IMR-90 (cell line): ENCODE measurements at regions not wholly inside any gene's neighbourhood (a gene's known extent, or its start where the extent isn't known, plus 50 kb on each side); places are given as distances from the start of the nearest gene placed in this dataset.
A peak's percentile ranks its signal among the peaks of the same experiment; 100 is the strongest.

Experiments used
- ATAC-seq: fragments of 200-7000 bp; cut with Tn5 transposase; 2 replicates; pipeline ENCODE4 v1.9.1; 2020; ENCODE audit warnings: low read depth, mild to moderate bottlenecking, moderate library complexity
- BruUV-seq: library from RNA; stranded (reverse); fragments of 400-500 nt; replicated peaks from 2 replicates; lab custom pipeline; 2021; lab: Mats Ljungman, UMichigan
- CTCF ChIA-PET: fragments of 300-600 bp; formaldehyde crosslinking; extraction: SDS; loops from one replicate; lab custom pipeline; 2021; ENCODE audit warnings: antibody characterized with exemption; lab: Yijun Ruan, JAX
- POLR2A ChIA-PET: fragments of 300-600 bp; sonication (Branson Sonifier 250); formaldehyde crosslinking; loops from one replicate; lab custom pipeline; 2022; ENCODE audit warnings: antibody characterized with exemption; ENCODE audit not compliant: unreplicated experiment; lab: Charles Lee
- DNase-seq: peaks from one replicate; pipeline ENCODE4 v3.0.0; 2013
- H2AFZ ChIP-seq: replicated peaks from 2 replicates; pipeline ENCODE3; 2013; ENCODE audit warnings: low read length, mild to moderate bottlenecking; ENCODE audit not compliant: poor library complexity
- H2AK5ac ChIP-seq: 2 replicates; pipeline ENCODE4 v1.6.1; 2013; ENCODE audit warnings: low read depth, low read length, inconsistent platforms
- H2AK9ac ChIP-seq: replicated peaks from 2 replicates; pipeline ENCODE3; 2013; ENCODE audit warnings: mild to moderate bottlenecking, low read depth, low read length, moderate library complexity; ENCODE audit not compliant: poor library complexity
- H2BK120ac ChIP-seq: 2 replicates; pipeline ENCODE4 v1.6.1; 2013; ENCODE audit warnings: low read depth, low read length, inconsistent platforms
- H2BK15ac ChIP-seq: 3 replicates; pipeline ENCODE4 v1.6.1; 2013; ENCODE audit warnings: low read depth, low read length, inconsistent platforms
- H2BK20ac ChIP-seq: 2 replicates; pipeline ENCODE4 v1.6.1; 2013; ENCODE audit warnings: low read depth, mild to moderate bottlenecking, inconsistent platforms, low read length, moderate library complexity
- H2BK5ac ChIP-seq: 2 replicates; pipeline ENCODE4 v1.6.1; 2013; ENCODE audit warnings: mild to moderate bottlenecking, low read depth, low read length, inconsistent platforms; ENCODE audit not compliant: poor library complexity, severe bottlenecking
- H3K14ac ChIP-seq: replicated peaks from 2 replicates; pipeline ENCODE4 v1.6.1; 2013; ENCODE audit warnings: low read depth, low read length, inconsistent platforms
- H3K18ac ChIP-seq: 2 replicates; pipeline ENCODE4 v1.6.1; 2013; ENCODE audit warnings: low read depth, low read length, control low read depth
- H3K23ac ChIP-seq: 2 replicates; pipeline ENCODE4 v1.6.1; 2013; ENCODE audit warnings: low read depth, low read length, inconsistent platforms
- H3K27ac ChIP-seq: 2 replicates; pipeline ENCODE4 v1.5.1; 2013; ENCODE audit warnings: mild to moderate bottlenecking, control low read depth, low read length; ENCODE audit not compliant: insufficient read depth
- H3K27me3 ChIP-seq: 2 replicates; pipeline ENCODE4 v1.6.1; 2013; ENCODE audit warnings: low read length; ENCODE audit not compliant: control insufficient read depth, insufficient read depth
- H3K36me3 ChIP-seq: 2 replicates; pipeline ENCODE4 v1.6.1; 2013; ENCODE audit warnings: low read length, mixed read lengths; ENCODE audit not compliant: control insufficient read depth, insufficient read depth
- H3K4ac ChIP-seq: 2 replicates; pipeline ENCODE4 v1.6.1; 2013; ENCODE audit warnings: low read depth, low read length, inconsistent platforms
- H3K4me1 ChIP-seq: 2 replicates; pipeline ENCODE4 v1.6.1; 2013; ENCODE audit warnings: low read length, mixed read lengths; ENCODE audit not compliant: control insufficient read depth, insufficient read depth
- H3K4me2 ChIP-seq: 2 replicates; pipeline ENCODE4 v1.6.1; 2013; ENCODE audit warnings: low read depth, mild to moderate bottlenecking, control low read depth, low read length, moderate library complexity
- H3K4me3 ChIP-seq: 2 replicates; pipeline ENCODE4 v1.5.1; 2013; ENCODE audit warnings: low read depth, mild to moderate bottlenecking, control low read depth, low read length, moderate library complexity; ENCODE audit not compliant: insufficient read depth
- H3K56ac ChIP-seq: 2 replicates; pipeline ENCODE4 v1.6.1; 2013; ENCODE audit warnings: low read length, inconsistent platforms; ENCODE audit not compliant: insufficient read depth; ENCODE audit errors: extremely low read depth
- H3K79me1 ChIP-seq, 2 experiments: 2 replicates each; pipeline ENCODE4 v1.6.1; 2013; ENCODE audit warnings: low read length in 2 of 2, inconsistent platforms in 1 of 2, low read depth in 1 of 2
- H3K9ac ChIP-seq: 2 replicates; pipeline ENCODE4 v1.6.1; 2013; ENCODE audit warnings: low read depth, low read length, control low read depth
- H3K9me1 ChIP-seq: 2 replicates; pipeline ENCODE4 v1.6.1; 2013; ENCODE audit warnings: low read length, inconsistent platforms; ENCODE audit not compliant: insufficient read depth
- H3K9me3 ChIP-seq: 2 replicates; pipeline ENCODE4 v1.6.1; 2013; ENCODE audit warnings: low read length; ENCODE audit not compliant: control insufficient read depth, insufficient read depth
- H4K20me1 ChIP-seq: 2 replicates; pipeline ENCODE4 v1.6.1; 2013; ENCODE audit warnings: low read length, inconsistent platforms; ENCODE audit not compliant: insufficient read depth
- H4K5ac ChIP-seq: 2 replicates; pipeline ENCODE4 v1.6.1; 2013; ENCODE audit warnings: mild to moderate bottlenecking, low read depth, low read length, control low read depth
- H4K8ac ChIP-seq, 2 experiments: 2 replicates each; pipeline ENCODE4 v1.6.1; 2013; ENCODE audit warnings: low read depth in 2 of 2, low read length in 2 of 2, control low read depth in 1 of 2, inconsistent platforms in 1 of 2
- H4K91ac ChIP-seq: 2 replicates; pipeline ENCODE4 v1.6.1; 2013; ENCODE audit warnings: low read depth, low read length, inconsistent platforms; ENCODE audit not compliant: insufficient read depth
- MAFK ChIP-seq: IDR thresholded peaks from 2 replicates; pipeline ENCODE4 v1.6.1; 2012; ENCODE audit warnings: low read depth, low read length, improper control_type of control experiment
- RAD21 ChIP-seq: IDR thresholded peaks from 2 replicates; pipeline ENCODE4 v1.6.1; 2012; ENCODE audit warnings: low read length, improper control_type of control experiment
- SMC3 ChIP-seq: fragments of 150-350 bp; IDR thresholded peaks from 2 replicates; pipeline ENCODE4 v1.6.1; 2016; ENCODE audit warnings: low read depth, mild to moderate bottlenecking, antibody characterized with exemption, low read length, moderate library complexity
- WGBS, 2 experiments: methylation state at CpG; one replicate each; pipeline versions ENCODE4 v1.1.5 to v1.1.7; 2013; ENCODE audit warnings: missing lambda C conversion rate in 2 of 2; ENCODE audit not compliant: insufficient read length in 1 of 2; ENCODE audit errors: extremely low coverage in 2 of 2; 5-methylcytosine and 5-hydroxymethylcytosine counted together
- dilution Hi-C: fragments of 300-500 bp; cut with HindIII; formaldehyde crosslinking; loops from one replicate; pipeline ENCODE4 v1.14.3; 2018; ENCODE audit warnings: low sequenced_read_pairs; ENCODE audit not compliant: unreplicated experiment
- in situ Hi-C: fragments of 300-500 bp; cut with MboI; formaldehyde crosslinking; loops from 3 replicates; pipeline ENCODE4 v1.14.3; 2019; ENCODE audit warnings: low sequenced_read_pairs, inconsistent platforms, mixed read lengths
- intact Hi-C: fragments of 100-400 bp; cut with micrococcal nuclease; formaldehyde crosslinking; loops from 2 replicates; pipeline ENCODE4 v1.10.0; 2022

DNA sequence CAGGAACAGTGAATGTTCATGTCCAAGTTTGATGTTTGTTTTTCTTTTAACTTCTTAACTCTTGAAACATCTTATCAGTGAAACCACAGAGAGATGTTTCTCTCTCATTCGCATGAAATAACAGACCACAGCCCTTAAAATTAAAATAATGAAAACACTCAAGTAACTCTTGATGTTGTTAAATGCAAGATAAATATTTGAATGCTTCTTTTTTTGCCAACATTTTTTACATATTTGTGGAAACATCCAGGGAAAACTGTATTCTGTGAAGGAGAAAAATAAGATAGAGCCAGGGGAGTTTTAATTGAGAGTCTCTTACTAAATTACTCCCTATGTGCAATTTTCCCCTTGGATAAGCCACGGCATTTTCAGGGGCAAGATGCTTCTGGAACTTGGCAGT, 361.8 kb upstream of the MGMT start:
- Histone ChIP-seq H3K79me1 (no peaks in the 10 kb centered on the region), H3K9ac (peak overlapping the region; percentile 8; the same call in 1 of the 2 replicates), H2BK20ac (no peak overlapping the region), H3K14ac (no peak overlapping the region), H3K27me3 (peaks cover 2% of the 10 kb centered on the region; the same call in 1 of the 2 replicates), H3K9me1 (no peaks in the 10 kb centered on the region), H3K4ac (no peak overlapping the region), H4K91ac (peak overlapping the region; percentile 66; the same call in 1 of the 2 replicates), H2BK5ac (no peak overlapping the region), H2BK120ac (no peak overlapping the region), H3K18ac (peak overlapping the region; percentile 47), H2AK9ac (no peak overlapping the region), H4K5ac (0 out of 2 replicates have a peak overlapping the region, but pooled peaks have one; percentile 19), H2AK5ac (no peak overlapping the region), H3K56ac (no peak overlapping the region), H4K8ac (peak overlapping the region in 1 of 2 experiments; percentile 41; a peak in 2 of 4 replicates), H3K4me1 (peaks cover 8% of the 10 kb centered on the region), H2BK15ac (no peak overlapping the region), H3K23ac (no peak overlapping the region), H3K27ac (peak overlapping the region; percentile 90; the same call in 1 of the 2 replicates), H3K4me3 (no peak overlapping the region), H4K20me1 (no peaks in the 10 kb centered on the region), H3K36me3 (no peaks in the 10 kb centered on the region), H3K9me3 (peaks cover 6% of the 10 kb centered on the region; the same call in 1 of the 2 replicates), H2AFZ (no peak overlapping the region), H3K4me2 (no peak overlapping the region)
- in situ Hi-C loops = no loop called here
- ChIA-PET CTCF (no interaction called here), POLR2A (no interaction called here)
- no CpG with 5 or more reads among the region's 2 CpGs for WGBS, 2 experiments
- dilution Hi-C loops = no loop called here
- intact Hi-C loops = no loop called here
- no TSS peak for BruUV-seq
- DNase-seq (peak; percentile 66), ATAC-seq (peak; percentile 76)
- TF ChIP-seq MAFK (no peak), RAD21 (no peak), SMC3 (no peak)
